HG03575 (cell line): ENCODE measurements at regions not wholly inside any gene's neighbourhood (a gene's known extent, or its start where the extent isn't known, plus 50 kb on each side); places are given as distances from the start of the nearest gene placed in this dataset.
"Not testable (repeated sequence)": the region's sequence is repeated elsewhere in the genome, so short reads cannot be mapped to it uniquely, and the experiment has no call there.

Experiments used
- ATAC-seq: cut with Tn5 transposase; IDR thresholded peaks from one replicate; pipeline ENCODE4 v1.9.1; 2021; ENCODE audit not compliant: unreplicated experiment, insufficient number of reproducible peaks, low FRiP score; ENCODE audit errors: extremely low read depth

GRCh38 chr16:60914334-60914733 lies 1121.9 kb downstream of the CDH8 start:
- ATAC-seq = no peak

- ATAC-seq = no peak
Measured at GRCh38 chr16:60907645-60908044, 1128.6 kb downstream of the CDH8 start.

- ATAC-seq = no peak
Measured at GRCh38 chr16:60905811-60906210, 1130.4 kb downstream of the CDH8 start.

- ATAC-seq = no peak
Measured at GRCh38 chr16:60902114-60902513, 1134.1 kb downstream of the CDH8 start.

GRCh38 chr16:60882816-60883215 lies 1153.4 kb downstream of the CDH8 start:
- ATAC-seq = no peak

- ATAC-seq = no peak
Measured at GRCh38 chr16:60852635-60853034, 1183.6 kb downstream of the CDH8 start.

GRCh38 chr16:60821661-60822060 lies 1214.6 kb downstream of the CDH8 start:
- ATAC-seq = no peak

GRCh38 chr16:60820361-60820760 lies 1215.9 kb downstream of the CDH8 start:
- ATAC-seq = no peak

GRCh38 chr16:60818465-60818864 lies 1217.8 kb downstream of the CDH8 start:
- no peak for ATAC-seq

GRCh38 chr16:60816461-60816860 lies 1219.8 kb downstream of the CDH8 start:
- ATAC-seq = no peak

GRCh38 chr16:60815865-60816264 lies 1220.4 kb downstream of the CDH8 start:
- no peak for ATAC-seq

GRCh38 chr16:60815033-60815432 lies 1221.2 kb downstream of the CDH8 start:
- no peak for ATAC-seq

GRCh38 chr16:60811657-60812056 lies 1224.6 kb downstream of the CDH8 start:
- no peak for ATAC-seq

GRCh38 chr16:60811051-60811608 lies 1225.1 kb downstream of the CDH8 start:
- no peak for ATAC-seq

GRCh38 chr16:60810250-60810649 lies 1226.0 kb downstream of the CDH8 start:
- no peak for ATAC-seq

- ATAC-seq = no peak
Measured at GRCh38 chr16:60792437-60792836, 1243.8 kb downstream of the CDH8 start.

- no peak for ATAC-seq
Measured at GRCh38 chr16:60788631-60789030, 1247.6 kb downstream of the CDH8 start.

- ATAC-seq = no peak
Measured at GRCh38 chr16:60776281-60776680, 1260.0 kb downstream of the CDH8 start.

GRCh38 chr16:60771138-60771537 lies 1265.1 kb downstream of the CDH8 start:
- ATAC-seq = no peak

GRCh38 chr16:60770384-60770783 lies 1265.9 kb downstream of the CDH8 start:
- not testable (repeated sequence) for ATAC-seq

- ATAC-seq = no peak
Measured at GRCh38 chr16:60763869-60764268, 1272.4 kb downstream of the CDH8 start.
